Endothelial cell of umbilical vein (primary cell): ENCODE measurements at regions not wholly inside any gene's neighbourhood (a gene's known extent, or its start where the extent isn't known, plus 50 kb on each side); places are given as distances from the start of the nearest gene placed in this dataset.

ENCODE experiments used
- BruUV-seq: library from RNA; stranded (reverse); fragments of 400-500 nt; replicated peaks from 2 replicates; lab custom pipeline; 2021; lab: Mats Ljungman, UMichigan
- CTCF ChIA-PET: fragments of 300-600, 350-600 bp; sonication (Branson Sonifier 250); formaldehyde crosslinking; loops from one replicate; lab custom pipeline; 2021; ENCODE audit warnings: antibody characterized with exemption, inconsistent platforms; lab: Charles Lee
- POLR2A ChIA-PET: fragments of 300-600, 350-600 bp; sonication (Branson Sonifier 250); formaldehyde crosslinking; loops from one replicate; lab custom pipeline; 2021; ENCODE audit warnings: antibody characterized with exemption, inconsistent platforms; lab: Charles Lee
- DNase-seq: peaks from one replicate; pipeline ENCODE4 v3.0.0-alpha.2; 2011; ENCODE audit warnings: low read depth, low spot score
- FAIRE-seq: peaks from 2 replicates; lab custom pipeline; 2011; peaks lifted over from hg19 to GRCh38; lab: Jason Lieb, UNC
- H2AFZ ChIP-seq: 2 replicates; pipeline ENCODE4 v1.6.0; 2012; ENCODE audit warnings: low read depth, low read length, control low read depth, inconsistent platforms
- H3K27ac ChIP-seq: 2 replicates; pipeline ENCODE4 v1.5.1; 2011; ENCODE audit warnings: low read depth, mild to moderate bottlenecking, control low read depth, low read length, moderate library complexity; ENCODE audit not compliant: insufficient read depth
- H3K27me3 ChIP-seq, 2 experiments: 2 replicates each; pipeline versions ENCODE4 v1.6.0 to v1.6.1; 2011; ENCODE audit warnings: low read length in 2 of 2, mixed read lengths in 1 of 2; ENCODE audit not compliant: control insufficient read depth in 2 of 2, insufficient read depth in 2 of 2
- H3K36me3 ChIP-seq, 2 experiments: 2 replicates in 1 of 2; 3 replicates in 1 of 2; pipeline ENCODE4 v1.5.1; 2011; ENCODE audit warnings: low read length in 2 of 2, mild to moderate bottlenecking in 1 of 2, moderate library complexity in 1 of 2; ENCODE audit not compliant: control insufficient read depth in 2 of 2, insufficient read depth in 2 of 2; ENCODE audit errors: extremely low read depth in 1 of 2
- H3K4me1 ChIP-seq: 3 replicates; pipeline ENCODE4 v1.5.1; 2011; ENCODE audit warnings: mild to moderate bottlenecking, low read length; ENCODE audit not compliant: control insufficient read depth, insufficient read depth; ENCODE audit errors: extremely low read depth
- H3K4me2 ChIP-seq: 2 replicates; pipeline ENCODE4 v1.6.1; 2011; ENCODE audit warnings: low read length, control low read depth, mixed read lengths; ENCODE audit not compliant: insufficient read depth
- H3K4me3 ChIP-seq, 3 experiments: fragments of 200-600 bp in 1 of 3; sonication (generic), shearing (Covaris generic) in 1 of 3; replicated peaks in 1 of 3; 2 replicates each; pipeline ENCODE4 v1.5.1; 2011 to 2016; ENCODE audit warnings: control low read depth in 3 of 3, low read length in 3 of 3, mild to moderate bottlenecking in 2 of 3, inconsistent platforms in 1 of 3, low read depth in 1 of 3, moderate library complexity in 1 of 3; ENCODE audit not compliant: insufficient read depth in 1 of 3
- H3K79me2 ChIP-seq: 2 replicates; pipeline ENCODE4 v1.6.0; 2012; ENCODE audit warnings: low read length, inconsistent platforms; ENCODE audit not compliant: control insufficient read depth, insufficient read depth
- H3K9ac ChIP-seq: replicated peaks from 2 replicates; pipeline ENCODE3; 2011; ENCODE audit warnings: low read length, control low read depth; ENCODE audit not compliant: insufficient read depth; ENCODE audit errors: extremely low read depth
- H3K9me1 ChIP-seq: replicated peaks from 3 replicates; pipeline ENCODE4 v1.6.0; 2011; ENCODE audit warnings: mild to moderate bottlenecking, low read length; ENCODE audit not compliant: control insufficient read depth, insufficient read depth; ENCODE audit errors: extremely low read depth
- H3K9me3 ChIP-seq: replicated peaks from 2 replicates; pipeline ENCODE4 v1.5.1; 2012; ENCODE audit warnings: low read length, inconsistent platforms; ENCODE audit not compliant: control insufficient read depth, insufficient read depth
- H4K20me1 ChIP-seq: replicated peaks from 2 replicates; pipeline ENCODE3; 2011; ENCODE audit warnings: mild to moderate bottlenecking, low read length; ENCODE audit not compliant: control insufficient read depth, insufficient read depth; ENCODE audit errors: extremely low read depth
- CTCF ChIP-seq, 2 donors: IDR thresholded peaks; 1 replicate in 1 of 2; 2 replicates in 1 of 2; pipeline ENCODE4 v1.5.1; 2011; ENCODE audit warnings: low read length in 2 of 2, mild to moderate bottlenecking in 2 of 2, moderate library complexity in 2 of 2, control low read depth in 1 of 2, inconsistent platforms in 1 of 2, low read depth in 1 of 2; ENCODE audit not compliant: insufficient read depth in 1 of 2; ENCODE audit errors: extremely low read depth in 1 of 2
- EZH2 ChIP-seq: IDR thresholded peaks from 2 replicates; pipeline ENCODE4 v1.6.1; 2012; ENCODE audit warnings: borderline replicate concordance, low read depth, mild to moderate bottlenecking, moderate library complexity, low read length, inconsistent platforms; ENCODE audit not compliant: severe bottlenecking
- FOS ChIP-seq: IDR thresholded peaks from 2 replicates; pipeline ENCODE4 v1.6.1; 2011; ENCODE audit warnings: mild to moderate bottlenecking, low read length, moderate library complexity, borderline replicate concordance; ENCODE audit not compliant: insufficient read depth
- GATA2 ChIP-seq: IDR thresholded peaks from 2 replicates; pipeline ENCODE4 v1.7.0; 2011; ENCODE audit warnings: low read depth, mild to moderate bottlenecking, moderate library complexity, mixed read lengths, low read length; ENCODE audit not compliant: insufficient read length, insufficient read depth
- JUN ChIP-seq: IDR thresholded peaks from 2 replicates; pipeline ENCODE4 v1.6.1; 2011; ENCODE audit warnings: borderline replicate concordance, low read depth; ENCODE audit not compliant: insufficient read length, insufficient read depth
- MYC ChIP-seq: IDR thresholded peaks from one replicate; pipeline ENCODE4 v1.6.1; 2011; ENCODE audit warnings: mild to moderate bottlenecking, low read depth, low read length
- POLR2A ChIP-seq: IDR thresholded peaks from 2 replicates; pipeline ENCODE4 v1.6.1; 2012; ENCODE audit warnings: low read depth, mild to moderate bottlenecking, control low read depth, low read length
- POLR2AphosphoS5 ChIP-seq: IDR thresholded peaks from 2 replicates; pipeline ENCODE4 v1.6.1; 2012; ENCODE audit warnings: low read depth, mild to moderate bottlenecking, control low read depth, low read length, moderate library complexity; ENCODE audit not compliant: insufficient read depth
- dilution Hi-C: fragments of 300-500 bp; cut with MboI; formaldehyde crosslinking; loops from one replicate; pipeline ENCODE4 v1.15.0; 2019; ENCODE audit warnings: low sequenced_read_pairs; ENCODE audit not compliant: extremely low pct_ligation_motif_present
- intact Hi-C: fragments of 100-400 bp; cut with micrococcal nuclease; formaldehyde crosslinking; loops from one replicate; pipeline ENCODE4 v1.10.0; 2022
- TF ChIP-seq, protein P1 (sequence below): IDR thresholded peaks from 2 replicates; pipeline ENCODE4 v1.6.1; 2011; ENCODE audit not compliant: insufficient read depth, insufficient read length

DNA sequence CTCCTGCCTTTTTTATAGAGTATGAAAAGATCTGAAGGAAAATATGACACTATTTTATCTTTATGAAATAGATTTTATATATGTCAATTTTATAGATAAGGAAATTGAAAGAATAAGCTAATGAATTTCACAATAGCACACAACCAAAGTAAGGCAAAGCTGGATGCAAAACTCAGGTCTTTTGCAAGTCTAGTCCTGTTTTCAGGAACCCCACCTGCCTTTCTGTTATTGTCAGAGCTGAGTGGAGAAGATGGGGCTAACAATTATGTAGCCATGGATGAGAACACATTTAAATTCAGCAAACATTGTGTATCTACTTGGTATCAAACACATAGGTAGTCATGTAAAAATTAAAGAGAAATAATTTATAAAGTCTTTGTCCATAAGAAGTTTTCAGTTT lies 161.5 kb upstream of the ZEB2 start:
- no peak for TF ChIP-seq GATA2
- TF ChIP-seq MYC, result no peak
- no peak for TF ChIP-seq FOS
- TF ChIP-seq JUN, result no peak
- TF ChIP-seq POLR2A, result no peak
- TF ChIP-seq POLR2AphosphoS5, result no peak
- TF ChIP-seq, protein P1, sequence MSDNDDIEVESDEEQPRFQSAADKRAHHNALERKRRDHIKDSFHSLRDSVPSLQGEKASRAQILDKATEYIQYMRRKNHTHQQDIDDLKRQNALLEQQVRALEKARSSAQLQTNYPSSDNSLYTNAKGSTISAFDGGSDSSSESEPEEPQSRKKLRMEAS, result no peak
- TF ChIP-seq EZH2, result no peak
- no peaks in the 10 kb centered on the region for H3K9me3 ChIP-seq
- H3K4me3 ChIP-seq, result no peak overlapping the region
- H3K9ac ChIP-seq, result no peak overlapping the region
- H3K4me1 ChIP-seq, result no peaks in the 10 kb centered on the region
- no peaks in the 10 kb centered on the region for H3K36me3 ChIP-seq
- intact Hi-C loops (no loop called here), dilution Hi-C loops (no loop called here)
- no peak overlapping the region for H2AFZ ChIP-seq
- no peaks in the 10 kb centered on the region for H4K20me1 ChIP-seq
- no TSS peak for BruUV-seq
- FAIRE-seq, result no peak
- POLR2A ChIA-PET, result no interaction called here
- no peak overlapping the region for H3K27ac ChIP-seq
- H3K9me1 ChIP-seq, result no peaks in the 10 kb centered on the region
- H3K27me3 ChIP-seq, result no peaks in the 10 kb centered on the region
- H3K79me2 ChIP-seq, result no peaks in the 10 kb centered on the region
- no peak overlapping the region for H3K4me2 ChIP-seq
- DNase-seq, result no peak
- CTCF ChIA-PET, result interaction anchor here (1.2 kb wide), 1 partner anchor 9 kb away, joined by 3 read pairs; no protein-coding TSS in a partner anchor

DNA sequence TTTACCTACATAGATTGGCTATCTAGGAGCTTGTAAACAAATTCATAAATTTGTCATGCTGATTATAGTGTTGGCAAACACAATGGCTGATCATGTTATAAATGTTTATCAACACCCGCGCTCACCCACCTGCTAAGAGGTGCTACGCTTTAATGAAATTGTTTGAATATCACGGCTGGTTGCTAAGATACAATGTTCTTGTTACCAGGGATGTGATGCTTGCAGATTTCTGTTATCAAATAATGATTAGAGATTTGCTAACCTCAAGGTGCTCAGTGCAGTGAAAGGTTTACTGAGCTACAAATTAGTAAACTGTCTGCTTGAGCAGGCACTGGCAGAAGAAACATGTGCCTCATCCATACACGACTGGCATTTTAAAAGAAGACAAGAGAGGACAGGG lies 160.0 kb upstream of the ZEB2 start:
- Histone ChIP-seq H3K79me2 (no peaks in the 10 kb centered on the region), H3K4me3 (no peak overlapping the region), H4K20me1 (no peaks in the 10 kb centered on the region), H3K36me3 (no peaks in the 10 kb centered on the region), H3K4me2 (no peak overlapping the region), H2AFZ (no peak overlapping the region), H3K9me1 (no peaks in the 10 kb centered on the region), H3K27ac (no peak overlapping the region), H3K27me3 (no peaks in the 10 kb centered on the region), H3K4me1 (no peaks in the 10 kb centered on the region), H3K9ac (no peak overlapping the region), H3K9me3 (no peaks in the 10 kb centered on the region)
- TF ChIP-seq POLR2A, result no peak
- no peak for TF ChIP-seq GATA2
- no peak for TF ChIP-seq EZH2
- TF ChIP-seq POLR2AphosphoS5, result no peak
- no peak for TF ChIP-seq FOS
- TF ChIP-seq CTCF (IDR thresholded peaks at IDR 0.05; ENCODE audit: extremely low read depth in 1 of 2, insufficient read depth in 1 of 2, low read depth in 1 of 2, low read length in 2 of 2), result no peak
- no peak for TF ChIP-seq JUN
- no peak for TF ChIP-seq MYC
- TF ChIP-seq, protein P1, result no peak
- CTCF ChIA-PET, result interaction anchor here (1.0 kb wide), 1 partner anchor 136 kb away, joined by 3 read pairs; no protein-coding TSS in a partner anchor
- intact Hi-C loops, result no loop called here
- FAIRE-seq (no peak), DNase-seq (no peak)
- no TSS peak for BruUV-seq
- dilution Hi-C loops, result no loop called here
- POLR2A ChIA-PET, result interaction anchor here (0.6 kb wide), 1 partner anchor 98 kb away, joined by 6 read pairs; no protein-coding TSS in a partner anchor
